ENCODE measurements at regions not wholly inside any gene's neighbourhood (a gene's known extent, or its start where the extent isn't known, plus 50 kb on each side); places are given as distances from the start of the nearest gene placed in this dataset.

- no peak for TF ChIP-seq CTCF (IDR thresholded peaks at IDR 0.05)
- TF ChIP-seq EP300 (IDR thresholded peaks at IDR 0.05), result no peak
Measured at GRCh38 chr17:71615820-71616219, 505.0 kb upstream of the SOX9 start.
